ENCODE measurements at regions not wholly inside any gene's neighbourhood (a gene's known extent, or its start where the extent isn't known, plus 50 kb on each side); places are given as distances from the start of the nearest gene placed in this dataset.

DNA sequence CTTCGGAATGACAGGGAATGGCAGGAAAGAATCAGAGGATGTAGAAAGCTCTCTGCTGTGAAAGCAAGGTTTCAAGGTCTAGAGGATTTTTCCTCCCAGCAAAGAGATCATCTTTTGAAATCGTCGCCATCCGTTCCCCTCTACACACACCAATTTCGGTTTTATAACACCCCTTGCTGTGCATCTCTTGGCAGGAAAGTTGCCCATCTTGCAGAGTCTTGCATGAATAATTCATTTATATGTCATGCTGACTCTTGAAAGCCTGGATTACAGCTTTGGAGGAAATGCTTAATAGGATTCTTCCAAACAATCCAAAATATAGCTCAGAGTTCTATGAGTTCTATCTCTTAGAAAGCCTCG, 262.7 kb downstream of the CHL1 start:
- no peak for DNase-seq (ENCODE audit: low read depth, low spot score)

GRCh38 chr3:461006-461405, 264.4 kb downstream of the CHL1 start:
- no peak for DNase-seq (ENCODE audit: low read depth, low spot score)

GRCh38 chr3:462851-463250, 266.3 kb downstream of the CHL1 start:
- no peak for DNase-seq (ENCODE audit: low read depth, low spot score)

- no peak for DNase-seq (ENCODE audit: low read depth, low spot score)
Observed at GRCh38 chr3:463252-464192, 267.0 kb downstream of the CHL1 start.

DNA sequence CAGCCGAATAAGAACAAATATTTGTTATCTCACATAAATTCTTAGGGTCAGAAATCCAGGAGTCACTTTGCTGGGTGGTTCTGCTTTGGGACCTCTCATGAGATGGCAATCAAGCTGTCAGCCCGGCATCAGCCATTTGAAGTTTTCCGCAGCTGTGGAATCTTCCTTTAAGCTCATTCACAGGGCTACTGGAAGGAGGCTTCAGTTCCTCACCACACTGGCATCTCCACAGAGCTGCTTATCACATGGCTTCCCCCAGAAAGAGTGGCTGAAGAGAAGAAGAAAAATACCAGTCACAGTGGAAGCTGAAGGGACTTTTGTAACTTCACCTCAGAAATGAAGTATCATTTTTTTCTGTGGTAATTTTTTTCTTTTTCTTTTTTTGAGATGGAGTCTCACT, 267.7 kb downstream of the CHL1 start:
- no peak for DNase-seq (ENCODE audit: low read depth, low spot score)

GRCh38 chr3:468172-468571, 271.6 kb downstream of the CHL1 start:
- no peak for DNase-seq (ENCODE audit: low read depth, low spot score)

- DNase-seq (ENCODE audit: low read depth, low spot score), result no peak
Observed at GRCh38 chr3:473033-473800, 276.7 kb downstream of the CHL1 start.

GRCh38 chr3:474828-475227, 278.3 kb downstream of the CHL1 start:
- no peak for DNase-seq (ENCODE audit: low read depth, low spot score)

- DNase-seq (ENCODE audit: low read depth, low spot score), result no peak
Observed at GRCh38 chr3:480070-480469, 283.5 kb downstream of the CHL1 start.

GRCh38 chr3:481111-481510, 284.5 kb downstream of the CHL1 start:
- DNase-seq (ENCODE audit: low read depth, low spot score), result no peak

GRCh38 chr3:481680-482079, 285.1 kb downstream of the CHL1 start:
- DNase-seq (ENCODE audit: low read depth, low spot score), result no peak

DNA sequence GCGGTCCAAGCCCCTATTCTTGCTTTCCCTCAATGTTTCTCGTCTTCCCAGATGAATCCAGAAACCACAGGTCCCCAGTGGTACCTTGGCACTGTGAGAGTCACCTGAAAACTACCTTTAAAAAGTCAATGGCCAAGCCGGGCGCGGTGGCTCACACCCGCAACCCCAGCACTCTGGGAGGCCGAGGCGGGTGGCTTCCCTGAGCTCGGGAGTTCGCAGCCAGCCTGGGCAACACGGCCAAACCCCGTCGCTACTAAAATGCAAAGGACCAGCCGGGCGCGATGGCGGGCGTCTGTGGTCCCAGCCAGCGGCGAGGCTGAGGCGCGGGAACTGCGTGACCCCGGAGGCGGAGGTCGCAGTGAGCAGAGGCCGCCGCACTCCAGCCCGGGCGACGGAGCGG, 285.9 kb downstream of the CHL1 start:
- no peak for DNase-seq (ENCODE audit: low read depth, low spot score)

DNA sequence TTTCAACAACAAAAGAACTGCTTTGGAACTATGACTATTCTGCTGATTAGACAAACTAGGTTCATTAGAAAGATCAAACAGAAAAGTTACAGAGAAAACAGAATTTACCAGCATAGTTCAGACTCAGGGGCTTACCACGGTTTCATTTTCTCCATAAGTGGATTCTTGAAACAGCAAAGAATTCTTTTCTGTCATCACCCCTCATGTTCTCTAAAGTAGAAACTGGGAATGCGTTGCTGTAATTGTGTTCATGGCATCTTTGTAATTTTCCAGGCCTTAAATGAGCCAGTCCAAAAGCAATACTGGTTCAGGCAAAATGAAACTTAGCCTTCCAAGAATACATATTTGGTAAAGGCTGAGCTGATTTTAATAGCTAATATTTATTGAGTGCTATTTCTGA, 287.8 kb downstream of the CHL1 start:
- no peak for DNase-seq (ENCODE audit: low read depth, low spot score)

DNA sequence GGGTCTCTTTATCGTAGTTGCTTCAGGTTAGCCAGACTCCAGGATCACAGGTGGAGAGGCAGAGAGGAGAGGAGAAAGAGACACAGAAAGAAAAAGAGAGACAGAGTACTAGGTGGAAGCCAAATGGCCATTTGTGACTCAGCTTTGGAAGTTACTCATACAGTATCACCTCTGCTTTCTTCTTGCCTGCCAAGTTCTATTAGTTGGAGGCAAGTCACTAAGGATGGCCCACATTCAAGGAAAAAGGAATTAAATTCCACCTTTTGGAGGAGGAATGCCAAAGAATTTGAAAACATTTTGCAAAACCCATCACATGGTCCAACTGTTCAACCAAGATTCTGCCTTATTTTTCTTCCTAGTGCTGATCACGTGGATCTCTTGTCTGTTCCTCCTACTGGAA, 291.1 kb downstream of the CHL1 start:
- DNase-seq (ENCODE audit: low read depth, low spot score), result no peak

- no peak for DNase-seq (ENCODE audit: low read depth, low spot score)
Observed at GRCh38 chr3:492586-493316, 296.2 kb downstream of the CHL1 start.

DNA sequence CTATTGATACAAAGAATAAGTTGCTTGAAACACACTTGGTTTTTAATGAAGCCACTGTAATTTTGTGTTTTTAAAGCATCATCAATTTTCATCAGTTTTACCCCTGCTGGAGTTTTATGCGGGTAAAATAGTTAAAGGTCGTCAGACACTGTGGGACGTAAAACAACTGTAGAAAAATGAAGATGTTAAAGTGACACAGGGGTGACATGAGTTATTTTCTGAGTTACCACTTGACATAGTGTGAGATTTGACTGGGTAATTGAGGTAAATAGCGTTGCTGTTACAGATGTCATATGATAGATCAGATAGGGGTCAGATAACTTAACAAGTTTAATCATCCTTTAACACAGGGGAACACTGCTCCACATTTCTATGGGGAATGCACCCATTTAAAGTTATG, 297.6 kb downstream of the CHL1 start:
- DNase-seq (ENCODE audit: low read depth, low spot score), result no peak

DNA sequence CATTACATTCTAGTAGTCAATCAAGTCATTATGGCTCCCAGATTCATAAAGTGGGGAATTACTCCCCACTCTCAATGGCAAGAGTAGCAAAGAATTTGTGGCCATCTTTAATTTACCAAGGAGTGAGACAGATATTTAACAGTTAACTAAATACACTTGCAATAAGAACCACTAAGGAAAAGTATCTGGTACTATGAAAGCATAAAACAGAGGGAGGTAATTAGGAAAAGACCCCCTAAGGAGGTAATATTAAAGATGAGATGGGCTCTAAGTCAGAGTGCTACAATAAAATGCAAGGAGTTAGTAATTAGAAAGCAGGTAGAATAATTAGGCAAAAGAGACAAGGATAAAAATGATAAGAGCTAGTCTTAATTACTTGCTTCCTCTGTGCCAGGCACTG, 301.9 kb downstream of the CHL1 start:
- DNase-seq (ENCODE audit: low read depth, low spot score), result no peak

GRCh38 chr3:499001-499761, 302.6 kb downstream of the CHL1 start:
- DNase-seq (ENCODE audit: low read depth, low spot score), result no peak

- DNase-seq (ENCODE audit: low read depth, low spot score), result no peak
Observed at GRCh38 chr3:502486-502885, 305.9 kb downstream of the CHL1 start.

- DNase-seq (ENCODE audit: low read depth, low spot score), result no peak
Observed at GRCh38 chr3:513301-513700, 316.7 kb downstream of the CHL1 start.

DNA sequence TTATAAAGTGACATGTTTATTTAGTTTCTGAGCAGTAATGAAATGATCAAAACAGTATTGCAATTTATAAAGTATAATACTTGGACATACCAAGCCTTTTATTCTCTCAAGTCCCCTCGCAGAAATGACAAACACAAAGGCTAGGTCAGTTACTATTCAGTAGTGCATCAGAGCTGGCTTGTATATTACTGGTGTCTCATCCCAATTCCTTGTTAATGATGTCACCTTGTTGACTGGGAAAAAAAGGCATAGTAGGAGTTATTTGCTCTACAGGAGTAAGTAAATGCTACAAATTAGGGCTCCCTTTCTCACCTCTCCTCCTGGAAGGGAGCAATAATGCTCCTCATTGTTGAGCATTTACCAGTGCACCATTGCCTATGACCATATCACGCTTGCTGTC, 317.6 kb downstream of the CHL1 start:
- DNase-seq (ENCODE audit: low read depth, low spot score), result no peak

GRCh38 chr3:519026-519425, 322.5 kb downstream of the CHL1 start:
- no peak for DNase-seq (ENCODE audit: low read depth, low spot score)

Measured in iPS DF 19.7 (cell line).